NCI-H1048 (cell line): ENCODE measurements at regions not wholly inside any gene's neighbourhood (a gene's known extent, or its start where the extent isn't known, plus 50 kb on each side); places are given as distances from the start of the nearest gene placed in this dataset.

Experiments used
- DNase-seq: peaks from one replicate; lab custom pipeline; 2025; lab: John Stamatoyannopoulos, UW

- no peak for DNase-seq
Observed at GRCh38 chr6:14906621-14907020, 339.2 kb upstream of the JARID2 start.

GRCh38 chr6:14910692-14911547, 334.9 kb upstream of the JARID2 start:
- DNase-seq = no peak

- no peak for DNase-seq
Observed at GRCh38 chr6:14912226-14912625, 333.6 kb upstream of the JARID2 start.

GRCh38 chr6:14912706-14913105, 333.2 kb upstream of the JARID2 start:
- no peak for DNase-seq

GRCh38 chr6:14913931-14914330, 331.9 kb upstream of the JARID2 start:
- DNase-seq = no peak

- no peak for DNase-seq
Observed at GRCh38 chr6:14915888-14916832, 329.7 kb upstream of the JARID2 start.

GRCh38 chr6:14917109-14917910, 328.6 kb upstream of the JARID2 start:
- DNase-seq = no peak

GRCh38 chr6:14918200-14918907, 327.5 kb upstream of the JARID2 start:
- DNase-seq = no peak

- no peak for DNase-seq
Observed at GRCh38 chr6:14919038-14919670, 326.7 kb upstream of the JARID2 start.

GRCh38 chr6:14920276-14920675, 325.6 kb upstream of the JARID2 start:
- no peak for DNase-seq

GRCh38 chr6:14921170-14921569, 324.7 kb upstream of the JARID2 start:
- DNase-seq = no peak

- DNase-seq = no peak
Observed at GRCh38 chr6:14921878-14922671, 323.8 kb upstream of the JARID2 start.

GRCh38 chr6:14922706-14923460, 323.0 kb upstream of the JARID2 start:
- no peak for DNase-seq

- DNase-seq = no peak
Observed at GRCh38 chr6:14924126-14925024, 321.5 kb upstream of the JARID2 start.

- no peak for DNase-seq
Observed at GRCh38 chr6:14925025-14925698, 320.7 kb upstream of the JARID2 start.

- no peak for DNase-seq
Observed at GRCh38 chr6:14925699-14926026, 320.2 kb upstream of the JARID2 start.

- no peak for DNase-seq
Observed at GRCh38 chr6:14927398-14927797, 318.5 kb upstream of the JARID2 start.

GRCh38 chr6:14929291-14929690, 316.6 kb upstream of the JARID2 start:
- DNase-seq = no peak
